DMS79 (cell line): ENCODE measurements at regions not wholly inside any gene's neighbourhood (a gene's known extent, or its start where the extent isn't known, plus 50 kb on each side); places are given as distances from the start of the nearest gene placed in this dataset.
A peak's percentile ranks its signal among the peaks of the same experiment; 100 is the strongest.

Source experiments
- DNase-seq: peaks from one replicate; lab custom pipeline; 2025; lab: John Stamatoyannopoulos, UW

DNA sequence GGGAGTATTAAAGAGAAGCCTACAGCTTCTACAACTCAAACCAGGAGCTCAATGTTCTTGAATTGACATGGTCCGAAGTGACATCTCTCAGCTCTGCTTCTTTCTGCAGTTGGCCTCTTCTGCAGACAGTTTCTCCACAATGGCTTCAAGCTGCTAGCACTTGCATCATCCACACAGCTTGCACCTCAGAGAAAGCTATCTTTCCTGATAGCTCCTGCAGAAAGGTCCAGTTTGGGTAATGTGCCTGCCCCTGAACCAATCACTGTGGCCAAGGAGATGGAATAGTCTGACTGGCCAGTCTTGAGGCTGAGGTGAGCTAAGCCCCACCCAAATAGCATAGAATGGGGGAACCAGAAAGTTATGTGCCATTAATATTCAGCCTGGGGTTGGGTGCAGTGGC lies 95.8 kb upstream of the ABCA1 start:
- no peak for DNase-seq

DNA sequence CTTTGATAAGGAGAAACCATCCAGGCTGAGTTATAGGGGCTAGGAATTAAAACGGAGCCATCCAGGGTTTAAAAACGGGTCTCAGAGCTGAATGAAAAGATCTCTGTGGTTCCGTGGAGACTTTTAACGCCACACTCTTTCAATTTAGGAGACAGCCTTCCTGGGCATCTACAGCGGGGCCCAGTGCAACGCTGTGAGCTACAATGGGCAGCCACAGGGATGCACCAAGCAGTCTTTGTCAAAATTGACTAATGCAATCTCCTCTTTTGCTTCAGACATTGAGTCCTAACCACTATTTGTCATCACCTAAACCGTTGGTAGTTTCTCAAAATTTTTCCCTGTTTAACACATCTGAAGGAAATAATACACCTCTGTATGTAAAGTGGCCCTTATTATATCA lies 96.6 kb upstream of the ABCA1 start:
- no peak for DNase-seq

DNA sequence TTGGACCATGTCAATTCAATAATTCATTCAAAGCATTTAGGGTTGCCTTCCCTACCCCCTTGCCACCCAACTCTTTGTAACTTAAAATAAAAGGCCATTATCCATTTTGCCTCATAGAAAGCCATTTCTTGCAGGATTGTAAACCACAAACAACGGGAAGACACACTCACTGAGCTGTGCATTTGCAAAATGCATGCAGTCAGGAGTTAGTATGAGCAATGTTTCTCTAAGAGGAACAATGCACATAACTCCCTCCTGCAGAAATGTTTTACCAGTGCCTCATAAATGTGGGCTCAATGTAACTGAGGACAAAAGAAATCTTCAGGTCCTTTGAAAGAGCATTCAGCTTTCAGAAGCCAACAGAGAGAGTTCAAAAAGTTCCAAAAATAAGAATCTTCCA lies 98.5 kb upstream of the ABCA1 start:
- DNase-seq = no peak

DNA sequence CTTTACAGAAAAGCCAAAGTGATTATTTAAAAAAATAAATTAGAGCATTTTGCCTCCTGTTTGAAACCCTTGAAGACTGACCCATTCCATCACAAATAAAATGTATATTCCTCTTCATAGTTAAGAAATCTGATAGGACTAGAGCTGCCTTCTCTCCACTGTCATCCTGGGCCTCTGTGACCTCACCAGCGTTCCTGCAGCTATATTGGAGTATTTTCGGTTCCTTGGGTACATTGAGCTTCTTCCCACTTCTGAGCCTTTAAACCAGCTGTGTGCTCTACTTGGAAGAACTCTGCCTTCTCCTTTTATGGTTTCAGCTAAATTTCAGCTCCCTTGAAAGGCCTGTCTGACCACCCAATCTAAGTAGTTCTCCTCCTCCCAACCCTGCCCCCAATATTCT lies 99.1 kb upstream of the ABCA1 start:
- no peak for DNase-seq

DNA sequence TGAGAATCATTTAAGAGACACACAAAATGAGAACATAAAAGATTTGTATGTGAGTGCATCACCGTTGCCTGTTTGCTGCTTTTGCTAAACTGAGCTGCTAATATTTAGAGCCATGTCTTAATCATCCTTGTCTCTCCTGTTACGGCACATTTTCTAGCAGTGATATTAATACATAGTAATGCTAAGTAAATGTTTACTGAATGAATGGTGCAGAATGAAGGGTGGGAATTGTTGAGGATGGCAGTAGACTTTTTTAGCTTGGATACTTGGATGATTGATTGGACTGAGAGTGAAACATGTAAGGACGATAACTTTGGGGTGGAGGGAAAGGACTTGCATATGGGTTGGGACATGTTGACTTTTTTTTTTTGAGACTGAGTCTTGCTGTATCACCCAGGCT lies 102.3 kb upstream of the ABCA1 start:
- DNase-seq = no peak

DNA sequence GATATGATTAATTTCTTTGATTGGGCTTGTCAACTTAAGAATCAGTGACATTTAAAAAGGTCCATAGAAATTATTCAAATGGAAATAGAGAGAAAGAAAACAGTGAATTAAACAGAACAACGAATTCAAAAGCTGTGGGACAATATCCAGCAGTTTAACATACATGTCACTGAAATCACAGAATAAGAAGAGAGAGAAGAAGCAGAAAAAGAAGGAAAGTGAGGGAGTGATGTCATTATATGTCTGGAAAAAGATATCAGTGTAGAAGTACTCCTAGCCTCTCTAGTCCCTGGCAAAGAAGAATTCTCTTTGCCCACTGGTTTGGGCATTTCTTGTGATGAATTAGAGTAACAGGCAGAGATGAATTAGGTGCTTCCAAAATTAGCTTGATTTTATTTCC lies 109.2 kb upstream of the ABCA1 start:
- no peak for DNase-seq

DNA sequence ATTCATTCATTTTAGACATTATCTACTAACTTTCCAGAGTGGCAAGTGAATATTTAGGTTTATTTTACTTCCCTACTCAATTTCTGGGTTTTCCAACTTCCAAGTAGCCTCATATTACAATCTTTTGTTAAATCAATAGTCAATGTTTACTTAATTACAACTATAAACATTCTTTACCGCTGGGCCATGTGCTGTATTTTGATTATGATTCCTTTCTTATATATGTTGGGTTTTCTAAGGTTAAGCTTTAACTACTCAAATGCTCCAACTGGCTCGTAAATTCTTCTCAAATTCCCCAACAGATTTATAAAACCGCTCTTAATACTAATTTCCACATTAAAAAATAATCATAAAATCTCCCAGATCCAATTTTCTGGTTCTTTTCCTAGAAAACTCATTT lies 110.1 kb upstream of the ABCA1 start:
- no peak for DNase-seq

DNA sequence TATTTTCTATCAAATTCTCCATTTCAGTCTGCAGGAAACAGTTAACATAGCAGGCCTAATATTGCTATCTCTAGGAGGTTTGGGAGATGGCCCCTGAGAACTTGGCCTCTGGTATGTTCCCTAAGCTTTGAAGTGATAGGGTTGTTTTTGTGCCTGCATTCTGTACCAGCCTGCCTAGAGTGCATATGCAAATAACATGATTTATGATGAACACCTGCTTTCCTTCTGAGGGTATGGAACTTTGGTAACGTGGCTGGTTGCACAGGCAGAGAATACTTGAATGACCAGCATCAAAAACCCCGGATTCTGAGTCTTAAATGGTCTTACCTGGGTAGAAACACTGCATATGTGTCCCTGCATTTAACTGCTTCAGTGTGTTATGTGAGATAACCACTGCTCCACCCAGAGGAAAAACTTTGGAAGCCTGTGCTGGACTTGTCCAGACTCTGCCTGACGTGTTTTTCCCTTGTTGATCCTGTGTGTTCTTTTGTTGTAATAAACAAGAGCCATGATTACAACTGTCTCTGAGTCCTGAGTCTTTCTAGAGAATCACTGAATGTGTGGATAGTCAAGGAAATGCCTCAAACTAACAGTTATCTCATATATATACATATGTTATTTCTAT lies 111.3 kb upstream of the ABCA1 start:
- DNase-seq = no peak

DNA sequence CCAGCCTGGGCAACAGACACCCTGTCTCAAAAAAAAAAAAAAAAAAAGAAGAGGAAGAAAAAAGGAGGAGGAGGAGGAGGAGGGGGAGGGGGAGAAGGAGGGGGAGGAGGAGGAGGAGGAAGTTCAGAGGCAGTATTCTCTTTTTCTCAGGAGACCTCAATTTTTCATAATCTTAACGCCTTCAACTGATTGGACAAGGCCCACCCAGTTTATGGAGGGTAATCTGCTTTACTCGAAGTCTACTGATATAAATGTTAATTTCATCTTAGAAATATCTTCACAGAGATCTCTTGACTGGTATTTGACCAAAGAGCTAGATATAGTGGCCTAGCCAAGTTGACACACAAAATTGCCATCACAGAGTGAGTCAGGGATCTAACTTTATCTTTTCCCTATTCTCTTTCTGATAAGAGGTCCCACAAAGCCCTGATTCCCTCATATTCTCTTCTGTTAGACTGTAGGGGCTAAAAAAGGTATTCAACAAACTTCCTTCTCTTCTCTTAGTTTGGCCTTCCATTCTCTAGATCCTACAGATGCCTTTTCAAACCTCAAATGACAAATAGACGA lies 115.5 kb upstream of the ABCA1 start:
- DNase-seq = no peak

DNA sequence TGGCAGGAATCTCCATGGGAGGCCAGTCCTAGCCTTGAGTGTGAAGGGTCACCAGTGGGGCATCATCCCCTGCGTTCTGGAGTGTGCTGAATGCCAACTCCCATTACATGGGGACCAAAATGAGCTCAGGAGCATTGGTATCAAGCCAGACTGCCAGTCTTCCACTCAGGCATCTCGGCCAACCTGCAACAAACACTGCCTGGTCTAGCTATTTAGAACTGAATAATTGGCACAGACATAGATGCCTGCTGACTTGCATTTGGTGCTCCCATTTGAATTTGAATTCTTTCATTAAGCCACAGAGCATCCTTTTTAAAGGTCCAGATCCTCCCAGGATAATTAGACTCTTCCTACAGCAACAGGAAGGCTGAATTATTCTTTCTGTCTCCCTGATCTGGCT lies 116.6 kb upstream of the ABCA1 start:
- DNase-seq = no peak

DNA sequence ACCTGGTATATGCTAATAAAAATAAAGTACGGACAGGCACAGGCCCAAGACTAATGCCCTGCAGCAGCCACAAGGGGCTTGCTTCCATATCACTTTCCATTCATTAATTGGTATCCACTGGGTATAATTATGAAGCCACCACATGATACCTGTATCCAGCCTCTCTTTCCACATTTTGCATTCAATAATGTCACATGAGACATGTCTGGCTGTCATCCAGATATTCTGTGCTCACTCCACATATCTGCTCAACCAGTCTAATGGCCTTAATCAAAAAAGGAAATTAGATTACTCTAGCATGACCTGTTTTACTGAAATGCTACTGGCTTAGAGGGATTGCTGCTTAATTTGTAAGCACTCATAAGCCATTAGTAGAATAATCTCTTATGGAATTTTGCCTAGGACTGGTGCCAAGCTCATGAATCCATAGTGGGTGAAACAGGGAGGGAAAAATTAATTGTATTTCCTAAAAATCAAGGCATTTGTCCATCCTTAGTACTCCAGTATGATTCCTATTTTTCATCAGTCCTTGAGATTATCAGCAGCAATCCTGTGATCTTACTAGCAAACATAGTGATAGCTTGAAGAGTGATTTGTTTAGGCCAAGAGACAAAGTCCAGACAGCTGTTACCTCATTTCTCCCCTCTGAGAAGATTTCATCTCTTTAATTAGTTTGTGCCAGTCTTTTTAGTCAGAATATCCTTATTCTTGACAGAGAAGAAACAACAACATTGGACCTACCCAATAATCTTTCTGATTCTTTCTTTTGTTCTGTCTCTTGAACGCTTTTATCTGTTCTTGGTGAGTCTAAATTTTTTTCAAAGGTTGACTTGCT lies 119.2 kb upstream of the ABCA1 start:
- DNase-seq = peak; percentile 12

DNA sequence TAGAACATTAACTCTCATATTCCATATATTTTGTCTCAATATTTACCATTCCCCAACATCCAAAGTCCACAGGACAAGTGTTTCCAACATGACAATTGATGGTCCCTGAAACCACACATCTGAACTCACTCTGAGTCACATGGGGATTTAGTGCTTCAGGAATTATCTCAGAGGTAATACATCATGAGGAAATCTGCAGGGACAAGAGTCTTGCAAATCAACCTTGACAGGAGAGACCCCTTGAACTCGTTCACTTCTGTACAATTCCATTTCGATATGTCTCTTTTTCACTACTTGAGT lies 119.7 kb upstream of the ABCA1 start:
- DNase-seq = no peak

DNA sequence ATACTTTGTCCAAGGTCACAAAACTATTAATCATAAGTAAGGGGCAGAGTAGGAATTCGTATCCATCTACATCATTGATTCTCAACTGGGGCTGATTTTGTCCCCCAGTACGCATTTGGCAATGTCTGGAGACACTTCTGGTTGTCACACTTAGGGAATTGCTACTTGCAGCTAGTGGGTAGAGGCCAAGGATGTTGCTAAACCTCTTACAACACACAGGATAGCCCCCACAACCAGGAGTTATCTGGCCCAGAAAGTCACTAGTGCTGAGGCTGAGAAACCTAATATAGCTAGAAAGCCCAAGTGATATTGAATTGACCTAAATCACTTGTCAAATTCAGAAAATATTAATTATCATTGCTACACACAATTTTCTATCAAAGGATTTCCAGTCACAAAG lies 120.4 kb upstream of the ABCA1 start:
- DNase-seq = no peak

DNA sequence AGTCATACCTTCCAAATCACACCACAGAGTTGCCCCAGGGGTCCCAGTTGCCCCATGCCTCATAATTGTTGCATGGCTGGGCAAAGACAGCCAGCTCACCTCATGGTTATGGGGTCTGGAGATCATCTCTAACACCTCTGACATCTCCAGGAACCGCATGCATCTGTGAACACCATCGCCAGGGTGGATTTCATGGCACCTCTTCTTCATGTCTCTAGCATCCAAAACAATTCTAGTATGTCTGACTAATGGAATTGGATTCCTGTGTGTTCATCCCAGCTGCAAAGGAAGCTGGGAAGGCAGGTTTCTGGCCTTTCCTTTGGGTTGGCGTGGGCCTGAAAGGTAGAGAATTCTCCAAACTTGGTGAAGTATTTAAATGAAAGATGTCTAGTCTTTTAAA lies 122.3 kb upstream of the ABCA1 start:
- DNase-seq = no peak

DNA sequence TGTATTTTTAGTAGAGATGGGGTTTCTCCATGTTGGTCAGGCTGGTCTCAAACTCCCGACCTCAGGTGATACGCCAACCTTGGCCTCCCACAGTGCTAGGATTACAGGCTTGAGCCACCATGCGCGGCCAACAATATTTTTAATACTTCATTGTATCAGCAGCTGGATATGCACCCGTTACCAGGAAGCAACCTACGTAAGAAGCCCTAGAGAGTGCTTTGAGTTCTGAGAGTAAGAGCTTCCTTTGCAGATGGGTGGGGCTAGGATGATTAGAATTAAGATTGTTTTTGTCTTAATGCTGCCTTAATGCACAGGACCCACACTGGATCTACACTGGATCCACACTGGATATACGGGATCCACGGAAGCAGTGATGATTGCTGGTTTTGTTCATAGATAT lies 123.9 kb upstream of the ABCA1 start:
- DNase-seq = no peak

DNA sequence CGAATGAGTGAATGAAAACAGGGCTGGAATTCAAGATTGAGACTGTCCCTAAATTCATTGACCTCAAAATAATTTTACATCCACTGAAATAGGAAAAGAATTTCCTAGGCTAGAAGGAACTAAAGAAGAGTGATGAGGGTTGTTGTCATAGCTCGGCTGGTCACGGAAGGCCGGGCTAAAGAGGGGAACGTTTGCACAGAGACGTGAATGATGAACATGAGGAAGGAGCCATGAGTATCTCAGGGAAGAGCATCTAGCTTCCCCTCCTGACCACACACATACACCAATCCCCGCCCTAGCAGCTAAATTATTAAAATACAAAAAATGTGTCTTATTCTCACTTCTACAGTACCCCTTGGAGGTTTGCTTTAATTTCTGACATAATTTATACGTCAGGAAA lies 124.4 kb upstream of the ABCA1 start:
- no peak for DNase-seq

DNA sequence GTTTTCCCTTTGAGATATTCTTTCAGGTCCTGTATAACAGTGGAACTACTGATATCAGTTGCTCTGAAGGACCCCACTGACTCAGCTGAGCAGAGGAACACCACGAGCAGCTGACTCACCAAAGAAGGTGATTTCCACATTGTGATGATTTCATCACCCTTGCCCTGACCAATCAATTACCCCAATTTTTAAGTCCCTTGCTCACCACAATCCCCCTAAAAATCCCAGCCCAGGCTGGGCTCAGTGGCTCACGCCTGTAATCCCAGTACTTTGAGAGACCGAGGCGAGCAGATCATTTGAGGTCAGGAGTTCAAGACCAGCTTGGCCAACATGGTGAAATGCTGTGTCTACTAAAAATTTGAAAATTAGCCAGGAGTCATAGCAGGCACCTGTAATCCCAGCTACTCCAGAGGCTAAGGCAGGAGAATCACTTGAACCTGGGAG lies 125.3 kb upstream of the ABCA1 start:
- no peak for DNase-seq

DNA sequence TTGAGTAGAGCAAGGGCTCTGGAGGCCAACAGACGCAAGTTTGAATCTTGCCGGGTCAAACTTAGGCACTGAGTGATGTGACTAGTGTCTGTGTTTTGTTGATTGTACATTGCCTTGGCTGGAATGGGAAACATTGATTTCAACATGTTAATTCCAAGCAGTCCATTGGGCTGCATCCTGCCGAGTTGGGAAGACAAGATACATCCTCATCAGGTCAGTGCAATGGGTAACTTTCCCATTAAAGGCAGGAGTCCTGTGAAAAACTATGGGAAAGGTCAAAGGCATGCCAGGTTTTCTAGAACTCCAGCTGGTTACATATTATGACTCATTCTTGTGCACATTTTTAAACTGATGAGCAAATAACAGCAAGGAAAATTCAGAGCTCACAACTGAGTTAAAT lies 126.5 kb upstream of the ABCA1 start:
- DNase-seq = no peak

DNA sequence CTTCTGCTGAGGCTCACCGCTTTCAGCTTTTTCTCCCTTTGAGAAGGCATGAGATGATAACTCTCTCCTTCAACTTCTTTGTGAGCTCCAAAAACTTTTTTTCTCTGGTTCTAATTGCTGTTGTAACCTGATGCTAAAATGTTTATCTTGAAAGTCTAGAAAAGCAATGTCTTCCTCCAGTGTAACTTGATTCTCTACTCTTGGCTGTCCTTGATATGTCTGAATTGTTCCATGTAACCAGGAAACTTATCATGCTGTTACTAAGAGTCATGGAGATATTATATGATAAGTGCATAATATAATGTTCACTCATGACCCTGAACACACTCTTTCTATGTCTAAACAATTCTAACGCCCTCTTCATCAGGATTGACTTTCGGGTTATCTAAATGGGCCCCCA lies 128.0 kb upstream of the ABCA1 start:
- no peak for DNase-seq

DNA sequence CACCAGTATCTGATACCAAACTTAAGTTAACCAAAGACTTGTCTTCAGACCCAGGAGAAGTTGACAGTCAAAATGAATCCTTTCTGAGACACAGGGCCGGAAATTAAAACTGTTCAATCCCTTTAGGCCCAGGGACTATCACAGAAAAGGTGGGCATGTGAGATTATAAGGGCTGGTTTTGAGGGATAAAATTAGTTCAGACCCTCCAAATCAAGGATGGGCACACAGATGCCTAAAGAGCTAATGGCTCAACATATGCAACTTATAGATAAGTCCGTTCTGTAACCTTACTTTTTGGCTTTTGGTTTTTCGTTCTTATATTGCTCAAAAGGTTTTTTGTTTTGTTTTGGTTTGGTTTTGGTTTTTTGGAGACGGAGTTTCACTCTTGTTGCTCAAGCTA lies 129.6 kb upstream of the ABCA1 start:
- DNase-seq = no peak

DNA sequence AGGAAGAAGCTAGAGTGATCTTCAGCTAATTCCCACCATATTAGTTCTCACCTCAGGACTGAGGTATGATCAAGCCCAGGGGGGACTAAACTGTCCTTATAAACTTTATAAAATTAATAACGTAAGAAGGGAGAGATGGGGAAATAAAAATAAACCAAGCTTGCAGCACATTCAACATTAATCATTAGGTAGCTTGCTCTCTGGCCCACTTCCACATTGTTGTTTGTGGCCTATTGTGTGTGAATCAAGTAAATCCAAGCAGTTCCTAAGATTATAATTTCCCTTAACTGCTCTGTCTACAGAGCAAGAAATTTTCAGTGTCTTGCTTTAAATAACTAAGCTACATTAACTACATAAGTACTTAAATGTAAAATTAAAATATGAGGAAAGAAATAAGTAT lies 131.3 kb upstream of the ABCA1 start:
- no peak for DNase-seq

DNA sequence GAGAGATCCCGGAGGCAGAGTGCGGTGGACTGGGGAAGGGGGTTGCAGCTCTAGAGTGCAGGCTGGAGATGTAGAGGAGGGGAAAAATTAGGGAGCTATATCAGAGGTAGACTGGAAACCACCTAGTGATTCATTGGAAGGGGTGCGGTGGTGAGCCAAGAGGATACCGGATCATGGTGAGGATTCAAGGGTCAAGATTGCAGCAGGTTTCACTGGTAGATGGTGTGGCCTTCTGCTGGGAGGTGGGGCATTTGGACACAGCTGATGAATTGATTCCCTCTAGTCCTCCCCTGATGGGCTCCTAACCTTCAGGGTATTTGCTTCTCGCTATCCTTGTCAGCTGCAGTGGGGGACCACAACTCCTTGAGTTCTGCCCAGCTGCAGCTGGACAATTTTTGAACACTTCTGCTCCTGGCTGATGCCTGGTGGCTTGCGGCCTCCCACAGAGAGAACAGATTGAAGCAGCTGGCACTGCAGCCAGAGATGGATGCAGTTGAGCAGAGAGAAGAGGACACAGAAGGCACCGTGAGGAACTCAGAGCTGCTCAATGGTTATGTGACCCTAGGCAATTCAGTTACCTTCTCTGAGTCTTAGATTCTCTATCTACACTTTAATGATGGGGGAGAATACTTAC lies 134.4 kb upstream of the ABCA1 start:
- peak; percentile 56 for DNase-seq
